BLaER1 treated with 17β-estradiol and CSF1 and Interleukin-3, amounts not matched to agents 10 nM and 100 nM (cell line): ENCODE measurements at regions not wholly inside any gene's neighbourhood (a gene's known extent, or its start where the extent isn't known, plus 50 kb on each side); places are given as distances from the start of the nearest gene placed in this dataset.
A peak's percentile ranks its signal among the peaks of the same experiment; 100 is the strongest.

ENCODE experiments used
- H3K27ac ChIP-seq, 11 experiments: shearing (Covaris generic); formaldehyde crosslinking; 2 replicates each; pipeline ENCODE4 v1.8.1; 2022
- H3K27me3 ChIP-seq, 11 experiments: shearing (Covaris generic); formaldehyde crosslinking; 2 replicates each; pipeline ENCODE4 v1.8.1; 2022
- H3K36me3 ChIP-seq, 11 experiments: shearing (Covaris generic); formaldehyde crosslinking; 2 replicates each; pipeline ENCODE4 v1.8.1; 2022
- H3K4me1 ChIP-seq, 10 experiments: shearing (Covaris generic); formaldehyde crosslinking; 2 replicates each; pipeline ENCODE4 v1.8.1; 2022
- H3K4me2 ChIP-seq, 11 experiments: shearing (Covaris generic); formaldehyde crosslinking; 2 replicates each; pipeline ENCODE4 v1.8.1; 2022
- H3K4me3 ChIP-seq, 10 experiments: shearing (Covaris generic); formaldehyde crosslinking; 2 replicates each; pipeline ENCODE4 v1.8.1; 2022
- H3K9ac ChIP-seq, 11 experiments: shearing (Covaris generic); formaldehyde crosslinking; 2 replicates each; pipeline ENCODE4 v1.8.1; 2022
- H3K9me3 ChIP-seq, 11 experiments: shearing (Covaris generic); formaldehyde crosslinking; replicated peaks in 1 of 11; 2 replicates each; pipeline ENCODE4 v1.8.1; 2022
- H4K20me1 ChIP-seq, 11 experiments: shearing (Covaris generic); formaldehyde crosslinking; 2 replicates each; pipeline ENCODE4 v1.8.1; 2022
- Cebpa-rat ChIP-seq, 11 experiments: shearing (Covaris generic); IDR thresholded peaks; 2 replicates each; pipeline ENCODE4 v1.8.1; 2022

- no peak for TF ChIP-seq Cebpa-rat (IDR thresholded peaks at IDR 0.05)
- no peaks in the 10 kb centered on the region; a peak in 1 of 22 replicates for H3K9me3 ChIP-seq
- H4K20me1 ChIP-seq, result no peaks in the 10 kb centered on the region
- peak overlapping the region in 5 of 11 experiments; percentile 4 to 60 (median 15); a peak in 7 of 22 replicates for H3K4me2 ChIP-seq
- H3K9ac ChIP-seq, result no peak overlapping the region
- no peak overlapping the region for H3K4me3 ChIP-seq
- peak overlapping the region in 2 of 11 experiments; percentile 15 to 19; a peak in 2 of 22 replicates for H3K27ac ChIP-seq
- no peaks in the 10 kb centered on the region for H3K27me3 ChIP-seq
- H3K4me1 ChIP-seq, result peaks cover 0 to 52% (median 33%) of the 10 kb centered on the region in 10 experiments; a peak in 13 of 20 replicates
- H3K36me3 ChIP-seq, result no peaks in the 10 kb centered on the region
Measured at GRCh38 chr3:30231277-30232141, 374.9 kb upstream of the TGFBR2 start.

DNA sequence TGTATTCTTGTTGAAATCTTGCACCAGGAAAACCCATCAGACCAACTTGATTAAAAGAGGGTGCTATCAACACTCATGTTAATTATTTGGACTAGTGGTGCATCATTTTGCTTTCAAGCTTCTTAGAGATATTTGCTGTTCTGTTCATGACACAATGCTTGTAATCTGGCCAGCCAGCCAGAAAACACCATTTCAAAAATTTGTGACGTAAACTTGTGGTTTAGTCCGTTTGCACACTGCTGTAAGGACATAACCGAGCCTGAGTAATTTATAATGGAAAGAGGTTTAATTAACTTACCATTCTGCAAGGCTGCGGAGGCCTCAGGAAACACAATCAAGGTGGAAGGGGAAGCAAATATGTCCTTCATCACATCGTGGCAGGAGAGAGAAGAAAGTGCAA is 374.3 kb upstream of the TGFBR2 start:
- Histone ChIP-seq H3K4me3 (no peak overlapping the region), H3K27ac (peak overlapping the region in 1 of 11 experiments; percentile 19; a peak in 2 of 22 replicates), H3K9ac (no peak overlapping the region), H3K4me2 (peak overlapping the region in 5 of 11 experiments; percentile 4 to 60 (median 15); a peak in 7 of 22 replicates), H3K9me3 (no peaks in the 10 kb centered on the region; a peak in 1 of 22 replicates), H3K4me1 (peaks cover 0 to 46% (median 27%) of the 10 kb centered on the region in 10 experiments; a peak in 13 of 20 replicates), H3K27me3 (no peaks in the 10 kb centered on the region), H4K20me1 (no peaks in the 10 kb centered on the region), H3K36me3 (no peaks in the 10 kb centered on the region)
- TF ChIP-seq Cebpa-rat (IDR thresholded peaks at IDR 0.05), result no peak

- no peak for TF ChIP-seq Cebpa-rat (IDR thresholded peaks at IDR 0.05)
- H3K27ac ChIP-seq, result no peak overlapping the region
- peaks cover 0 to 26% (median 8%) of the 10 kb centered on the region in 10 experiments; a peak in 10 of 20 replicates for H3K4me1 ChIP-seq
- no peak overlapping the region for H3K4me2 ChIP-seq
- no peaks in the 10 kb centered on the region for H3K36me3 ChIP-seq
- H3K9ac ChIP-seq, result no peak overlapping the region
- H4K20me1 ChIP-seq, result no peaks in the 10 kb centered on the region
- H3K9me3 ChIP-seq, result peaks cover 0 to 9% (median 7%) of the 10 kb centered on the region in 11 experiments; a peak in 8 of 22 replicates
- H3K27me3 ChIP-seq, result no peaks in the 10 kb centered on the region
- no peak overlapping the region for H3K4me3 ChIP-seq
Measured at GRCh38 chr3:30233913-30234646, 372.3 kb upstream of the TGFBR2 start.

GRCh38 chr3:30236011-30236410 is 370.4 kb upstream of the TGFBR2 start:
- Histone ChIP-seq H3K4me3 (no peak overlapping the region), H3K9me3 (peaks cover 0 to 9% (median 7%) of the 10 kb centered on the region in 11 experiments; a peak in 8 of 22 replicates), H3K4me1 (peaks cover 0 to 16% (median 5%) of the 10 kb centered on the region in 10 experiments; a peak in 9 of 20 replicates), H3K27ac (no peak overlapping the region), H3K36me3 (no peaks in the 10 kb centered on the region), H4K20me1 (no peaks in the 10 kb centered on the region), H3K27me3 (no peaks in the 10 kb centered on the region), H3K9ac (no peak overlapping the region), H3K4me2 (no peak overlapping the region)
- TF ChIP-seq Cebpa-rat (IDR thresholded peaks at IDR 0.05), result no peak

DNA sequence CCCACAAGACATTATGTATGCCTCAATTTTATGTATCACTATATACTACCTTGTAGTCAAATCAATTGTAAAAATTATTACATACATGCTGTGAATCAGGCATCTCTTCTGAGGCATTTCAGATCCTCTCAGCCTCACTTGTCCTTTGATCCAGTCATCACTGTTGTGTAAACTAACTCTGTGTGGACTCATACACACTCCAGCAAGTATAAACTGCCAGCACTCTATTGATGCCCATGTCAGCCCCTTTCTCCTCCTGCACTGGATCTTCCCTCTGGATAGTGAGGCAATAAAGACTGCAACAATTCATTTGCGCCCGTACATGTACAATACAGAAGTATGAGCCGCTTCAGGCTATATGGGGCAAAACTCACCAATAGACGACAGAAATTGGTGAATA is 364.7 kb upstream of the TGFBR2 start:
- Histone ChIP-seq H3K27ac (no peak overlapping the region), H3K36me3 (no peaks in the 10 kb centered on the region), H3K4me1 (no peaks in the 10 kb centered on the region), H3K9ac (no peak overlapping the region), H3K9me3 (peaks cover 0 to 9% (median 7%) of the 10 kb centered on the region in 11 experiments; a peak in 8 of 22 replicates), H3K27me3 (no peaks in the 10 kb centered on the region), H3K4me2 (no peak overlapping the region), H3K4me3 (no peak overlapping the region), H4K20me1 (no peaks in the 10 kb centered on the region)
- no peak for TF ChIP-seq Cebpa-rat (IDR thresholded peaks at IDR 0.05)

DNA sequence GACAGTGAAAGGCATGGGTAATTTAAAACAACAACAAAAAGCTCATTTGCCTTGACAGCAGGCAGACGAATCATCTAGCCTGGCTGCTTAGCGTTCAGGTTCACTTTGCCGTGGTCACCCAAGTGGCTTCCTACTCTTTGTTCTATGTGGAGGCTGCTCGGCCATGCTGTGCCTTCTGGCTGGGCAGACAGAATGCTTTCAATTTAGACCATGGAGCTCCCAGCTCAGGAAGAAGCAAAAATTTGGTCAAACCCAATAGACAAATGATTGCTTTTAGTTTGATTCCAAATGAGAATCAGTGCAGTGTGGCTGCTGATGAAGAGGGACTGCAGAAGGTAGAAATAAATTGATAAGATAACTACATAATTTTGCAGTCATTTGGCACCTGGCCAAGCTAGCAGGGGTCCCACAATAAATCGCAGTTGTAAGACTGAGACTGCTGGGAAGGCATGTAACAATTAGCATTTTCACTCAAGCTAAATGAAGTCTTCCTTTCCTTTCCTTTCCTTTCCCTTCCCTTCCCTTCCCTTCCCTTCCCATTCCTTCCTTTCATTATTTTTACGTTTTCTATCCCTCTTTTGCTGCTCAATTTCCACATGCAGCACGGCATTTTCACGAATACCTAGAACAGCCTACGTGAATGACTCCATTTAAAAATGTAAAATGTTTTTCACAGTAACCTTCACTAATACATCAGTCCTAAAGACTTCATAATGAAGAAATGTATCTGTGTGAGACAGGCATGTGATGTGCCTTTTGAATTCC is 360.4 kb upstream of the TGFBR2 start:
- H3K4me3 ChIP-seq, result no peak overlapping the region
- H3K9me3 ChIP-seq, result 0 out of 22 replicates have a peak, but pooled peaks cover 0 to 6% (median 0%) of the 10 kb centered on the region in 11 experiments
- no peaks in the 10 kb centered on the region for H3K36me3 ChIP-seq
- no peaks in the 10 kb centered on the region for H3K27me3 ChIP-seq
- H3K9ac ChIP-seq, result no peak overlapping the region
- no peaks in the 10 kb centered on the region for H4K20me1 ChIP-seq
- H3K27ac ChIP-seq, result no peak overlapping the region
- no peak overlapping the region for H3K4me2 ChIP-seq
- TF ChIP-seq Cebpa-rat (IDR thresholded peaks at IDR 0.05), result no peak
- H3K4me1 ChIP-seq, result no peaks in the 10 kb centered on the region

GRCh38 chr3:30248423-30248822 is 358.0 kb upstream of the TGFBR2 start:
- no peak for TF ChIP-seq Cebpa-rat (IDR thresholded peaks at IDR 0.05)
- Histone ChIP-seq H3K4me1 (no peaks in the 10 kb centered on the region), H3K36me3 (no peaks in the 10 kb centered on the region), H3K4me3 (no peak overlapping the region), H4K20me1 (no peaks in the 10 kb centered on the region), H3K27ac (no peak overlapping the region), H3K4me2 (no peak overlapping the region), H3K9ac (no peak overlapping the region), H3K9me3 (0 out of 22 replicates have a peak, but pooled peaks cover 0 to 6% (median 0%) of the 10 kb centered on the region in 11 experiments), H3K27me3 (no peaks in the 10 kb centered on the region)

DNA sequence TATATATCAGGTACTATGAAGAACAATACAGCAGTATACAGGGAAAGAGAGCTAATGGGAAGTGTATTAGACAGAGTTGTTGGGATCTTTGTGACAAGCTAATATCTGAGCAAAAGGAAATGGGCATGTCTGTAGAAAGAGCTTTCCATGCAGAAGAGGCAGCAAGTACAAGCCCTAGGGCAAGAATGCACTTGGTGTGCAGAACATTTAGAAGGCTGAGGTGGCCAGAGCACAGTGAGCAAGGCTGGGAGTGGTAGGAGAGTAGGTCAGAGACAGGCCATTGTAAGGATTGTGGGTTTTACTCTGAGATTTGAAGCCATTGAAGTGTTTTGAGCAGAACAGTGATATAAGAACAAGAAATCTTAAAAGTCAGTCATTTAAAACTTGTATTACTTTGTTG is 353.9 kb upstream of the TGFBR2 start:
- Histone ChIP-seq H3K27ac (no peak overlapping the region), H3K4me1 (no peaks in the 10 kb centered on the region), H3K36me3 (no peaks in the 10 kb centered on the region), H3K4me3 (no peak overlapping the region), H3K9ac (no peak overlapping the region), H3K9me3 (peaks cover 0 to 9% (median 0%) of the 10 kb centered on the region in 11 experiments; a peak in 5 of 22 replicates), H3K27me3 (no peaks in the 10 kb centered on the region), H4K20me1 (no peaks in the 10 kb centered on the region), H3K4me2 (no peak overlapping the region)
- TF ChIP-seq Cebpa-rat (IDR thresholded peaks at IDR 0.05), result no peak
